Mammary epithelial cell (primary cell): ENCODE measurements at regions not wholly inside any gene's neighbourhood (a gene's known extent, or its start where the extent isn't known, plus 50 kb on each side); places are given as distances from the start of the nearest gene placed in this dataset.

Source experiments
- CTCF ChIP-seq, 2 donors: IDR thresholded peaks in 1 of 2; conservative IDR thresholded peaks in 1 of 2; 2 replicates each; pipeline ENCODE4 v1.5.1; 2011 to 2012; ENCODE audit warnings: inconsistent platforms in 2 of 2, low read length in 2 of 2, mild to moderate bottlenecking in 2 of 2, control low read depth in 1 of 2, low read depth in 1 of 2; ENCODE audit not compliant: insufficient read depth in 1 of 2; ENCODE audit errors: extremely low read depth in 1 of 2
- EZH2 ChIP-seq: IDR thresholded peaks from 2 replicates; pipeline ENCODE4 v1.6.1; 2012; ENCODE audit warnings: low read length, inconsistent platforms, borderline replicate concordance

- TF ChIP-seq EZH2: no peak
- no peak for TF ChIP-seq CTCF (conservative IDR thresholded peaks at IDR 0.05 in 1 of 2, IDR thresholded peaks at IDR 0.05 in 1 of 2; ENCODE audit: extremely low read depth in 1 of 2, insufficient read depth in 1 of 2, low read depth in 1 of 2, low read length in 2 of 2)
Observed at GRCh38 chrX:113956936-113957335, 627.0 kb upstream of the HTR2C start.
